GM21367 (cell line): ENCODE measurements at regions not wholly inside any gene's neighbourhood (a gene's known extent, or its start where the extent isn't known, plus 50 kb on each side); places are given as distances from the start of the nearest gene placed in this dataset.

Experiments used
- ATAC-seq: cut with Tn5 transposase; IDR thresholded peaks from one replicate; pipeline ENCODE4 v1.9.1; 2021; ENCODE audit not compliant: unreplicated experiment

- no peak for ATAC-seq
Measured at GRCh38 chr15:47283246-47283645, 434.1 kb upstream of the SEMA6D start.

- no peak for ATAC-seq
Measured at GRCh38 chr15:47288794-47289193, 428.5 kb upstream of the SEMA6D start.

DNA sequence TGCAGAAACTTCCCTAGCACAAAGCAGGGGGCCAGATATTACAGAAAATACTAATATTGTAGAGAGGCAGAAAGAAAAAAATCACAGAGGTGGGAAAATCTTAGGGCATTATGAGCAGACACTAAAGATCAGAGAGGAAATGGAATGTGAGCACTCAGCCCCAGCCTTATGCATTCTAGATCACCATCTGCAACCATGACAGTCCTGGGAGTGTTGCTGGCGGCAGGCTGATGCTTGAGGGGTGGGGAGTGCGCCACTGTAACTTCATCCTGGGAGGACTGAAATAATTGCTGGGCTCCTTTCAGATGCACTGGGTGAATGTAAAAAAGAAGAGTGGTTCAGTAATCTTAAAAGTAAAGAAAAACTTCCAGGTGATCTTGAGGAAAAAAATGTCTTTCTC, 427.6 kb upstream of the SEMA6D start:
- ATAC-seq, result no peak

DNA sequence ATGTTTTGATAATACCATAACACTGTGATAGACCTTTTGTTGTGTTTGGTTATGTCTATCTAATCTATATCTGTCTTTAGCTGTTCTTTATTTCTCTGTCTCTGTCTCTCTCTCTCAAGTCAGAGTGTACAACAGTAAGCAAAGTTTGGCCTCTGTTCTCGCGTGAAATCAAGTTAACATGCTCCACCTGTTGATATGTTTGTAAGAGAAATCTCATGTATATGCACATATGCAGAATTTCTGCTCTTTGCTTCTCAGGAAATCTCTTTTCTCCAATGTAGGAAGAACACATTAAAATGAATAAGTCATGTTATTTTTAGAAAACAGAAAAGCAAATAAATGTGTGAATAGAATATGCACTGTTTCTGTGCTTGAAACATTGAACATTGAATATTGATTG, 425.5 kb upstream of the SEMA6D start:
- no peak for ATAC-seq

GRCh38 chr15:47292638-47293190, 424.6 kb upstream of the SEMA6D start:
- no peak for ATAC-seq

DNA sequence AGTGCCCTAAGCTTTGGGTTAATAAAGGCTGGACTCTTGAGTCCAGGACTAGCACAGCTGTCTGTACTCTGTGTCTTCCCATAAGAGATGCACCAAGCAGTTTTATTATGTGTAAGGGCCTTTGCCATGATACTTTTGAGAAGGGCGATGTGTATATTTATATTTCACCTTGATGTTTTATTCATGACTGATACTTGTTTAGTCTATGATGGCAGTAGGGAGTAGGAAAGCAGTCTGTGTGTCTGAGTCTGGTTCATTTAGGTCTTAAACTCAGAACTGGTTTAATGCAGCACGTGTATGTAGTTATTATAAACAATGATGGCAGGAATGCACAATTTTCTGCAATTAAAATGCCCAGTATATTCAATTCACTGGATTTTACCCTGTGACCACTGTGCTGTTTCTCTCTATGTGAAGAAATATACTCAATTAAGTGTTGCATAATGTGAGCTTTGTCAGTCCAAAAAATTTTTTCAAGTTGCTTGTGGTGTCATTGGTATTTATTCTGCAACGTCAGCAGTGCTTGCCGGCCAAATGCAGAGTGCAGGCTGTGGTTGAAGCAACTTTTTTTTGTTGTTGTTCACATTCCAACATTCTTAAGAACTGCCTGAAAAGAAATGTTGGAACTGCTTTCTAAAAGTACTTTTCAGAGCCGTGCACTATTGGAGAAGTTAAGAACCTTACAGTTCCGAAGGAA, 423.7 kb upstream of the SEMA6D start:
- no peak for ATAC-seq

GRCh38 chr15:47294765-47295259, 422.5 kb upstream of the SEMA6D start:
- no peak for ATAC-seq

- no peak for ATAC-seq
Measured at GRCh38 chr15:47296881-47297280, 420.4 kb upstream of the SEMA6D start.

GRCh38 chr15:47299846-47300434, 417.4 kb upstream of the SEMA6D start:
- no peak for ATAC-seq

DNA sequence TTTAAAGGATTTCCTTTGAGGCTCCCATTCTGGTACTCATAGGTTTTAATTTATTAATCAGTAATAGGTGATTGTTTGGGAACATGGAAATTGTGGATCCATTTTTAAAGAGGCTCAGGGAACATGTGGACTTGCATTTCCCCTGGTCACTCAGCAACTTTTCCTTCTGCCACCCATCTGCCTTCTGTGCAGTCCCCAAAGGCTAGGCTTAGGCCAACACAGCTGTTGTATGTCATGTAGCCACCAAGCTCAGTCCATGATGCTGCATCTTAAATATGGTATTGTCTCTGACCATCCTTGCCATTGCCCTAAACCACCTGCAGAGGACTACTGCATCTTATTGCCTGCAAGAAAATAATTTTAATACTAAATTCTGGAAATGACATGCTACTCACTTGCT, 416.7 kb upstream of the SEMA6D start:
- no peak for ATAC-seq

DNA sequence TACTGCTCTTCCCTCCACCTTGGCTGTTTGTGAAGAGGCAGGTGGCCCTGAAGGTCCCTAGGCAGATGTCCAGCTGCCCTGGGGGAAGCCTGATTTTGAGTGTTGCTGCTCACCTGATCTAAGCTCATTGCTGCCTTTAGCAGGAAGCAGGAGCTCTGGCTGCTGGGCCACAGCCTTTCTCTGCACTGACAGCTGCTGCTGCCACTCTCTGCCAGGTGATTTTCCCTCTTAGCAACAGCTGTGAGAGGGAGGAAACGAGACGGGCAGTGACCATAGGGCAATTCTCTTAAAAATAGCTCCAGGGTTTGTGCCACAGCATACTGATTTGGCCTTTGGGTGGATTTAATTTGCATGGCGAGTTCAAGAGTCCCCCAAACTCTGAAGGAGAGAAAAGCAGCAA, 415.8 kb upstream of the SEMA6D start:
- ATAC-seq, result no peak

DNA sequence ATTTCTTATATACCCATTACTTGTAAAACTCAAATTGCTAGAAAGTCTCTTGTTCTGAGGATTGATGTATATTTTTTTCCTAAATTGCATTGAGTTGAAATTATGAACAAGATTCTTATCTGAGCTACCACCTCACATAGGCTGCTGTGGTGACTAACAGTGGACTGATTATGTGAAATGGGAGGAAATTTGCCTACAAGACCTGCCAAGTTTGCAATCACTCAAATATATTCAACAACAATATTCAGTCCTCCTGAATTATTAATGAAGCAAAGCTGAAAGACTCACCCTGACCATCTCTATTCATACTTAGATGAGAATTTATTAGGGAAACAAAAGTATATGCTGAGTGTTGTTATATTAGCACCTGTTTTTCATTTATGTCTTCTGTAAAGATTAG, 412.6 kb upstream of the SEMA6D start:
- ATAC-seq, result no peak

- ATAC-seq, result no peak
Measured at GRCh38 chr15:47312161-47312560, 405.1 kb upstream of the SEMA6D start.

DNA sequence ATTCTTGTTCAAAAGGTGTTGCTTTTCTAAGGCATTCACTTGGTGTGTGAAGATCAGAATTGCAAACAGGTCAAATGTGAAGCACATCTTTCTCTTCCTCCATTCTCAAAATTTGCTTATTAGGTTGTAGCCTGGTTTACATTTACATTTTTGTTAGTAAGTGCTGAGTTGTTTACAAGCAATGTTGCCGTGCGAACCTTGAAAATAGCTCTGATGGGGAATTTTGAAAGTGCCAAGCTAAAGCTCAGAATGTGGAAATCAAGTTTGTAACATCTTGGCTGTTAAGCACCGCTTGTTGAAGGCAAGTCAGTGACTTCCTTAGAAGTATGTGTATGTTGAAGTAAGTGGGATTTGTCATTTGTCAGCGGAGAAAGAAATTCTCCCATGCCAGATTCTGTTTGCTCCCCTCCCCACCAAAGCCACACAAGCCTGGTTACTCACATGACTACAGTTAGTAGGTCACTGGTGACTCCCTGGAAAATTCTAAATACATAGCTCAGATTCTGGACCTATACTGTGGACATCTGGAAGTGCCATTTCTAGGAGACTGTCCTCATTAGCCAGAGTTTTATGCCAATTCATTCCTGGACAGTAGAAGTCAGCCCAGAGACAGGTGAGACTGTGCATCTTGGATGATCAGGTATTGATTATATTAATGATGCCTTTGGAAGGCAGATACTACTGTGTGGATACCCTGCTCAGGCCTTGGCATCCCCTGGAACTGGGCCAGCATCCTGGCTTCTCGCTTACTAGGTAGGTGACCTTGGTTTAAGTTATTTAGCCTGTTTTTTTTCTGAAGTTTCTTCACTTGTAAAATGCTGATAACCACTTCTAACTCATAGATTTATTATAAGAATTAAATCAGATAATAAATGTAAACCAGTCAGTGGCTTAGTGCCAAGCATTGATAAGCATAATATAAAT, 390.6 kb upstream of the SEMA6D start:
- ATAC-seq, result no peak

DNA sequence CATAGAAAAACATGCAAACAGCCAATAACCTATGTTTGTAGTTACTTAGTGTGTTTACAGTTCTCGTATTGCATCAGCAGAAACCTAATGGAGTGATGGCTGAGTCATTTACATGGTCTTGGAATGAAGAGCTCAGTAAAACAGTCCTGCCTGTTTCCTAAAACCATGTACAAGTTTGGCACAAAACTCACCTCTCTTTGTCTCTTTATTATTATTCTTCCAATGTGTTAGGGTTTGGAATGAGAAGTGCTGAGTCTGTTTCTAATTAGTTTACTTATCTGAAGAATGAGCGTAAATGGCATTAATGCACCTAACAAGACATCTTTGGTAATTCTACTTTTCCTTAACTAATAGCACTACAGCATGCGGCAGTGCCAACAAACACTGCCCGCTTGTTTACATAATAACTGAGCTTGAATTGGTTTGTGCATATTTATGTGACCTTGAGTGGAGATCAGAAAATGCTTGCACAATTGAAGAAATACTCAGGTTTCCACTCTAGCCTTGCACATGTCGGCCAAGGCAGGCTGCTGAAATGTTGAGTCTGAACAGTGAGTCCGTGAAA, 385.4 kb upstream of the SEMA6D start:
- no peak for ATAC-seq

GRCh38 chr15:47332481-47332880, 384.8 kb upstream of the SEMA6D start:
- ATAC-seq, result no peak

- ATAC-seq, result no peak
Measured at GRCh38 chr15:47333734-47334133, 383.6 kb upstream of the SEMA6D start.

DNA sequence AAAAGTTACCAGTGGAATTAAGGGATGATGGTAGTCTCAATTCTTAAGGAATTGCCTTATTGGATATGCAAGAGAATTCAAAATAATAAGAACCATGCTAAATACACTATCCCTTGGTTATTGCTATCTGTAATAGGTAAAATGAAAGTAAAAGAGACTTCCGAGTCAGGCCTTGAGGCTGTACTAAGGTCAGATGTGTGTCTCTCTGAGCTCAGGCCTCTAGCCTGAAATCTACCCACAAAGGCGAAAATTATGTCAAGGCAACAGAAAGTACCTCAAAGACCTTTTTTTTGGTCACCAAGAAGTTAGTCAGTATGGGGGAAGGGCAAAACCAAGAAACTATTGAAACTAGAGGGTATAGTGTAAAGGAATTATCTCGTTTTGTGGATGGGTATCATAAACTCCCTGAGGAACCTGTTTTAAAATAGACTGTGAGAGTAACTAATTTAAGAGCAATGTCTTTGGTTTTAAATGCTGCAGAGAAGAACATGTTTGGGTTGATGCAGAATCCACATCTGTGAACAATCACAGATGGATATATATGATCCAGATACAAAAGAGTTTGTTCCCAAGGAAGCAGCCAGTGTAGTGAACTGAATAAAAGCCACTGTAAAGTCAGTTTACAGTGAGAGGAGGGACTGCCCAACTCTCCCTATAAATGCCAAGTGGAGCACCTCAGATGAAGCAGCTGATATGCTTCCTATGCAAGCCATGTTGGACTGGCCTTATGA, 382.3 kb upstream of the SEMA6D start:
- ATAC-seq, result no peak

DNA sequence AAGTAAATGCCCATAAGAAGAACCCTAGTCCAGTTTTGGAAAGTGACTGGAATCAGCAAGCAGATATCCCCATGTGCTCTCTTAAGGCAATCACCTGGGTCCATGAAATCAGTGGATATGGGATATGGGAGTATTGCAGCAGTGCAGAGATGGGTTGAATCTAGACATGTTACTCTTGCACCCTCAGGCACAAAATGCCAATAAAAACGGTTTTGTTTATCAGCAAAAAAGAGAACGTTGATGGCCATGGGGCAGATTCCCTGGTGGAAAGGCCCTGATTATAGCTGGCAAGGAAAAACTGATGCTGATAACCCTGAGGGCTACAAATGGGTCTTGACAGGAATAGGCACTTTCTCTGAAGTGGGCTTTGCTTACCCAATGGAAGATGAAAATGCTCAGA, 380.2 kb upstream of the SEMA6D start:
- ATAC-seq, result no peak

DNA sequence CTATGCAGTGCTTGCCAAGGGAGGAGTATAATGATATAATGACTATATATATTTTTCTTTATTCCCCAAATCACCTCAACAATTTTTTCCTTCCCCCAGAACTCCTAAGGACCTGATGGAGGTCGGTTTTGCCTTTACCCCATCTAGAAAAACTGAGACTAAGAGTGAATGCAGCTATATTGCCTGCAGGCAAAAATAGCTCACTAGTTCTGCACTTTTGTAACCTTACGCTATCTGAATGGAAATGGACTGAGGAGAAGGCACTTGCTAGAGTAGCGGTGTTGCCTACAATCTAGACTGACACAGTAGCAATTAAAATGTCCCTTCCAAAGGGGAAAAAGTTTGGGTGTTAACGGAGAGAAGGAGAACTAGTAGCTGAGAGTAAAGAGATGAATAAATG, 379.5 kb upstream of the SEMA6D start:
- no peak for ATAC-seq

DNA sequence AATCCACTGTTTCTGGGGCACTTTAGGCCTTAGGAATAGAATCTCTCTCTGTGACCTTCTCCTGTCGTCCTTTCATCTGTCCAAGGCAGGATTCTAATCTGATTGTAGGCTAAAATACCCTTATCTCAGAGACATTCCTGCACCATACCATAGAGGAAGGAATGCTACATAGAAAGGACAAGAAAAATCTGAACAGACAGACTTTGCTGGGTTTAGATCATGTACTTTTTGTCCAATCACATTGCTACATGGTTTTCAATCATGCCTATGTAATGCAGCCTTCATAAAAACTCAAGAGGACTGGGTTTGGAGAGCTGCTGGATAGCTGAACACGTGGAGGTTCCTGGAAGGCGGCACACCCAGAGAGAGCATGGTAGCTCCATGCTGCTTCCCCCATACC, 378.5 kb upstream of the SEMA6D start:
- ATAC-seq, result no peak
